ENCODE measurements at regions not wholly inside any gene's neighbourhood (a gene's known extent, or its start where the extent isn't known, plus 50 kb on each side); places are given as distances from the start of the nearest gene placed in this dataset.

DNA sequence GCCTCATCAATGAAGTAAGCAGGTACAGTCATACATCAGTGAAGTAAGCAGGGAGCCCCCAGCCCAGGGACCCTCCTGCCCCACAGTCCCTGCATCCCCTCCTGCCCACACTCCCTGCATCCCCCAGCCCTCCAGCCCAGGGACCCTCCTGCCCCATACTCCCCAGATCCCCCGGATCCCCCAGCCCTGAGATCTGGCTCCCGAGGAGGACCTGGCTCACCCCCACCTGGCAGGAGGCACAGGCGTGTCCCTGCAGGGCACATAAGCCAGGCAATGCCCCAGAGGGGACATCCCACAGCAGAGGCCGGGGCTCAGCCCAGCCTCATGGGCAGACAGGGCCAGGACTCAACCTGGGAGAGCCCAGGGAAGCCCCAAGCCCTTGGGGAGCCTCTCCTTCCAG, 53.6 kb upstream of the TPM4 start:
- H3K9ac ChIP-seq (ENCODE audit: low read depth in 1 of 2, low read length in 2 of 2) = no peak overlapping the region
- no peaks in the 10 kb centered on the region for H3K27me3 ChIP-seq (ENCODE audit: control insufficient read depth in 1 of 2, insufficient read depth in 2 of 2, low read length in 2 of 2)
- no peak overlapping the region for H3K27ac ChIP-seq (ENCODE audit: low read depth, low read length)
- H3K4me1 ChIP-seq (ENCODE audit: control insufficient read depth in 1 of 2, insufficient read depth in 2 of 2, low read length in 2 of 2) = no peaks in the 10 kb centered on the region
- H3K4me3 ChIP-seq (ENCODE audit: low read depth in 1 of 2, low read length in 2 of 2) = no peak overlapping the region
- H3K36me3 ChIP-seq (ENCODE audit: control insufficient read depth in 1 of 2, insufficient read depth in 2 of 2, low read length in 2 of 2) = no peaks in the 10 kb centered on the region
- H3K9me3 ChIP-seq (ENCODE audit: control insufficient read depth in 1 of 2, low read length in 2 of 2) = no peaks in the 10 kb centered on the region

DNA sequence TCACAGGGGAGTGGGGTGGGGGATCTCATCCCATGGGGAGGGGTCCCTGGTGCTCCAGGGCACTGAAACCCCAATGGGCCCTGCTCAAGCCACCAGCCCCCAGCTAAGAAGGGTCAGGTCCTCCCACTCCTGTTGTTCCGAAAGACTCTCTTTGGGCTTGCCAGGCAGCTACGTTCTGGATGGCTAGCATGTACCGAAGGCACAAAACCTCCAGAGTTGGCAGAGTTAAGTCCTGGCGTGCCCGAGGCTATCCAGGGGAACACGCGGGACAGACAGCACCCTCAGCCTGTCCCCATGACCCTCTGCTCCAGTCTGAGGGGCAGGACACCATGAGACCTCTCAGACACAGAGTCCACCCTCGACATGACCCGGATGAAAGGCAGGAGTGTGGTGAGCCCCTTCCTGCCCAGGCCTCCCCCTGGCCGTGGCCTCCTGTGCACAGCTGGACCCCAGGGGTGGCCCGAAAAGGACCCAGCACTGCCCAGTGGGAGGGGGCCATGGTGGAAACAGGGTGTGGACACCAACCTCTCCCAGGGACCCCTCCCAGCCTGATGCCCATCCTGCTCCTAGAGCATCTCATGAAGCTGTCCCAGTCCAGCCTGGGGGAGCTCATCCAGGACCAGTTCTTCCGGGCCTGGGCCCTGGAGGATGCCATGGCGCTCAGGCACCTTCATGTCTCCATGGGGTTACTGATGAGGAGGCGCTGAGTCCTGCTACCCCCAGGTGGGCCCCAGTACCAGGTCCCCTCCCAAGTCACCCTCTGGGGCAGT, 53.0 kb upstream of the TPM4 start:
- Histone ChIP-seq H3K4me1 (ENCODE audit: control insufficient read depth in 1 of 2, insufficient read depth in 2 of 2, low read length in 2 of 2) (no peaks in the 10 kb centered on the region), H3K27ac (ENCODE audit: low read depth, low read length) (no peak overlapping the region), H3K9me3 (ENCODE audit: control insufficient read depth in 1 of 2, low read length in 2 of 2) (no peaks in the 10 kb centered on the region), H3K27me3 (ENCODE audit: control insufficient read depth in 1 of 2, insufficient read depth in 2 of 2, low read length in 2 of 2) (no peaks in the 10 kb centered on the region), H3K36me3 (ENCODE audit: control insufficient read depth in 1 of 2, insufficient read depth in 2 of 2, low read length in 2 of 2) (no peaks in the 10 kb centered on the region), H3K9ac (ENCODE audit: low read depth in 1 of 2, low read length in 2 of 2) (no peak overlapping the region), H3K4me3 (ENCODE audit: low read depth in 1 of 2, low read length in 2 of 2) (no peak overlapping the region)

DNA sequence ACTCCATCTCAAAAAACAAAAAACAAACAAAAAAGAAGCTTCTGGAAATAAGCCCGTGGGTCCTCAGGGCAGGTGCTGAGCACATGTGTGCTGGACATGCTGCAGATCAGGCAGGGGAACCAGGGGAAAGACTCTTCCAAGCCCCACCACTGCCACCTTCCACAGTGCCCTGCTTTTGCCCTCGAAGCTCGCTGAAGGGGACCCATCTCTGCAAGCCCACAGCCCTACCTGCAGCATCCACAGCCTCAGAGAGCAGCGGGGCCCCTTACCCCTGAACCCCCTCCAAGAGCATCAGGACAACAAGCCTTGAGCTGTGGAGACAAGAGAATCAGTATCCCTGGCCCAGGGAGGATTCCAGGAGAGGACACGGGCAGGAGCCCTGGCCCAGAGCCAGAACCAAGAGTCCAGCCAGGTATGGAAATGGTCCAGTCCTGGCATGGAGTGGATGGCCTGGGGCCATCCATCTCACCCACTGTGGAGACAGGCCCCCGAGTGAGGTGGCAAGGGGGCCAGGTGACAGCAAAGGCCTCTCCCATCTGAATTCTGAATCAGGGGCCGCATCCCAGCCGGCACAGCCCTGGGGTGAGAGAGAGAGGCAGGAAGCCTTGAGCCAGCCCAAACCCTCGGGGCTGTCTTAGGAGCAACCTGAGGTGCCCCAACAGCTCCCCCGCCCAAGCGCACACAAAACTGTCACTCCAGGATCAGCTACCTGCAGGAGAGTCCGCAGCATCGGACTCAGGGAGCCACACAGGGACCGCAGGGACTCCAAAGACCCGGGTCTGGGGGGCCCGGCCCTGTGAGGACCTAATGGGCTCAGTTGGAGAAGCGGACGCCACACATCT, 51.8 kb upstream of the TPM4 start:
- Histone ChIP-seq H3K36me3 (ENCODE audit: control insufficient read depth in 1 of 2, insufficient read depth in 2 of 2, low read length in 2 of 2) (no peaks in the 10 kb centered on the region), H3K4me1 (ENCODE audit: control insufficient read depth in 1 of 2, insufficient read depth in 2 of 2, low read length in 2 of 2) (no peaks in the 10 kb centered on the region), H3K9ac (ENCODE audit: low read depth in 1 of 2, low read length in 2 of 2) (no peak overlapping the region), H3K4me3 (ENCODE audit: low read depth in 1 of 2, low read length in 2 of 2) (no peak overlapping the region), H3K9me3 (ENCODE audit: control insufficient read depth in 1 of 2, low read length in 2 of 2) (no peaks in the 10 kb centered on the region), H3K27me3 (ENCODE audit: control insufficient read depth in 1 of 2, insufficient read depth in 2 of 2, low read length in 2 of 2) (no peaks in the 10 kb centered on the region), H3K27ac (ENCODE audit: low read depth, low read length) (no peak overlapping the region)

DNA sequence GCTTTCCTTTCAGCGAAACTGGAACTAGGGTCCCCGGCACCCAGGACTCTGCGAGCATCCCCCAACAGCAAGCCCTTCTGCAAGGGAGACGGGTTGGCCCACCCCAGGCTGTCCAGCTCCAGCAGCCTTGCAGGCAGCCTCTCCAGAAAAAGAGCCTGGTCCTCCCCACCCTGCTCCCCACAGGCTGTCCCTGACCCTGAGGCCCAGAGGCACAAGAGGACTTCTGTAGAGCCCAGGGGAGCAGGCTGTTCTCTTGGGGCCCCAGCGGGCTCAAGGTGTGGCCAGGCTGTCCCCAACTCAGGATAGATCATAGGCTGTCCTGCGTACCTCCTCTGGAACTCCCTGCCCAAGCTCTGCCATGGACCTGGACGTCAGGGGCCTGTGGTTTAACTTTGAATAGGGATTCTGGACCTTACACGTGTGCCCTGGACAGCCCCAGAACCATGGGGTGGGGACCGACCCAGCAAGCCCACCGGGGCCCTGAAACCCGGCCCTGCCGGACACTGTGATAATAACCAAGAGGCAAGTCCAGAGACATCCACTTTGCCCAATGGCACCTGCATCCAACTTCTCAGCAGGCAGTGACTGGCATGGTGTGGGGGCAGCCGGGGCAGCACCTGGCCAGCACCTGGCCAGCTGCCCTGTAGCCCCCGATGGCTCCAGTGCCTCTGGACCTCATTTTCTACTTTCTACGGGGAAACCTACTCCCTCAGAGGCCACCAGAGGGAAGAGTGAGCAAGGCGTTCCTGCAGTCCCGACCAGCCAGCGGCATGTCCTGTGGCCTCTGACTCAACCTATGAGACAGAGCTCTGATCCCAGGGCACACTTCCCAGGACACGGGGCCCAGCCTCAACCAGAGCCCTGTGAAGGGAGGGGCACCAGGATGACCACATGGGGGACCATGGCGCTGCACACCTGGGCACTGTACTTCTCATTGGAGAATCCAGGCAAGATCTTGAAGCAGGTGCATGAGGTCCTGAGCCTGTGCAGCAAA, 50.9 kb upstream of the TPM4 start:
- H3K9ac ChIP-seq (ENCODE audit: low read depth in 1 of 2, low read length in 2 of 2) = no peak overlapping the region
- no peak overlapping the region for H3K4me3 ChIP-seq (ENCODE audit: low read depth in 1 of 2, low read length in 2 of 2)
- H3K36me3 ChIP-seq (ENCODE audit: control insufficient read depth in 1 of 2, insufficient read depth in 2 of 2, low read length in 2 of 2) = no peaks in the 10 kb centered on the region
- no peaks in the 10 kb centered on the region for H3K9me3 ChIP-seq (ENCODE audit: control insufficient read depth in 1 of 2, low read length in 2 of 2)
- H3K4me1 ChIP-seq (ENCODE audit: control insufficient read depth in 1 of 2, insufficient read depth in 2 of 2, low read length in 2 of 2) = no peaks in the 10 kb centered on the region
- H3K27me3 ChIP-seq (ENCODE audit: control insufficient read depth in 1 of 2, insufficient read depth in 2 of 2, low read length in 2 of 2) = no peaks in the 10 kb centered on the region
- H3K27ac ChIP-seq (ENCODE audit: low read depth, low read length) = no peak overlapping the region

DNA sequence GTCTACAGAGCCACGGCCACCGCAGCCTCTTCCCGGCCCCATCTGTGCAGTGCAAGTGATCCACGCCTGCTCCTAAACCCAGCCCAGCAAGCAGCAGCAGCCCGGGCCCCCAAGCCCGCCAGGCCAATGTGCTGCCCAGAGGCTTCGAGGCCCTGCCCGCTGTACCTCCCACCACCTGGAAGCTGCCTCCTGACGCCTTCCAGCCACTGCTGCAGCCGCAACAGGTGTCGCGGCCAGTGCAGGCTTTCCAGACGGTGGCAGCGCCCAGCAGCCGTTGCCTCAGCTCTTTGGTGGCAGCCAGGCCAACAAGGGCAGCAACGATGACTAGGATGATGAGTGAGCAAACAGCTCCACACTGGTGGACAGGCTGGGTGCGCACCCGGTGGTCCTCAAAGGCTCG, 50.2 kb upstream of the TPM4 start:
- H3K4me3 ChIP-seq (ENCODE audit: low read depth in 1 of 2, low read length in 2 of 2) = no peak overlapping the region
- no peak overlapping the region for H3K27ac ChIP-seq (ENCODE audit: low read depth, low read length)
- no peaks in the 10 kb centered on the region for H3K36me3 ChIP-seq (ENCODE audit: control insufficient read depth in 1 of 2, insufficient read depth in 2 of 2, low read length in 2 of 2)
- H3K9me3 ChIP-seq (ENCODE audit: control insufficient read depth in 1 of 2, low read length in 2 of 2) = no peaks in the 10 kb centered on the region
- H3K9ac ChIP-seq (ENCODE audit: low read depth in 1 of 2, low read length in 2 of 2) = no peak overlapping the region
- no peaks in the 10 kb centered on the region for H3K27me3 ChIP-seq (ENCODE audit: control insufficient read depth in 1 of 2, insufficient read depth in 2 of 2, low read length in 2 of 2)
- no peaks in the 10 kb centered on the region for H3K4me1 ChIP-seq (ENCODE audit: control insufficient read depth in 1 of 2, insufficient read depth in 2 of 2, low read length in 2 of 2)
